ENCODE measurements at regions not wholly inside any gene's neighbourhood (a gene's known extent, or its start where the extent isn't known, plus 50 kb on each side); places are given as distances from the start of the nearest gene placed in this dataset.

- DNase-seq: no peak
Observed at GRCh38 chr4:178311997-178312396, 869.8 kb upstream of the AGA start.

- DNase-seq: no peak
Observed at GRCh38 chr4:178314287-178314686, 872.0 kb upstream of the AGA start.

- no peak for DNase-seq
Observed at GRCh38 chr4:178316211-178316610, 874.0 kb upstream of the AGA start.

GRCh38 chr4:178320003-178320402 lies 877.8 kb upstream of the AGA start:
- DNase-seq: no peak

- no peak for DNase-seq
Observed at GRCh38 chr4:178322524-178323183, 880.4 kb upstream of the AGA start.

- no peak for DNase-seq
Observed at GRCh38 chr4:178329226-178329872, 887.1 kb upstream of the AGA start.

- DNase-seq: no peak
Observed at GRCh38 chr4:178333355-178333754, 891.1 kb upstream of the AGA start.

GRCh38 chr4:178339769-178340168 lies 897.5 kb upstream of the AGA start:
- no peak for DNase-seq

GRCh38 chr4:178340468-178340867 lies 898.2 kb upstream of the AGA start:
- DNase-seq: no peak

- DNase-seq: no peak
Observed at GRCh38 chr4:178344096-178344495, 901.9 kb upstream of the AGA start.

GRCh38 chr4:178347111-178347510 lies 904.9 kb upstream of the AGA start:
- DNase-seq: no peak

- DNase-seq: no peak
Observed at GRCh38 chr4:178349601-178350000, 907.4 kb upstream of the AGA start.

GRCh38 chr4:178351185-178351584 lies 908.9 kb upstream of the AGA start:
- no peak for DNase-seq

- no peak for DNase-seq
Observed at GRCh38 chr4:178356725-178357124, 914.5 kb upstream of the AGA start.

- no peak for DNase-seq
Observed at GRCh38 chr4:178385481-178385880, 943.2 kb upstream of the AGA start.

GRCh38 chr4:178387756-178388155 lies 945.5 kb upstream of the AGA start:
- peak; percentile 1 for DNase-seq

- DNase-seq: no peak
Observed at GRCh38 chr4:178395798-178396197, 953.6 kb upstream of the AGA start.

GRCh38 chr4:178412455-178412854 lies 970.2 kb upstream of the AGA start:
- DNase-seq: no peak

GRCh38 chr4:178414042-178414441 lies 971.8 kb upstream of the AGA start:
- DNase-seq: no peak

- no peak for DNase-seq
Observed at GRCh38 chr4:178414881-178415446, 972.7 kb upstream of the AGA start.

GRCh38 chr4:178415925-178416324 lies 973.7 kb upstream of the AGA start:
- DNase-seq: no peak

- no peak for DNase-seq
Observed at GRCh38 chr4:178423366-178423765, 981.1 kb upstream of the AGA start.

- no peak for DNase-seq
Observed at GRCh38 chr4:178426871-178427270, 984.6 kb upstream of the AGA start.

GRCh38 chr4:178427663-178428062 lies 985.4 kb upstream of the AGA start:
- no peak for DNase-seq
